ENCODE measurements at regions not wholly inside any gene's neighbourhood (a gene's known extent, or its start where the extent isn't known, plus 50 kb on each side); places are given as distances from the start of the nearest gene placed in this dataset.

GRCh38 chr20:39424962-39425678, 463.0 kb downstream of the DHX35 start:
- no peak for DNase-seq (ENCODE audit: low read depth in 2 of 2)

DNA sequence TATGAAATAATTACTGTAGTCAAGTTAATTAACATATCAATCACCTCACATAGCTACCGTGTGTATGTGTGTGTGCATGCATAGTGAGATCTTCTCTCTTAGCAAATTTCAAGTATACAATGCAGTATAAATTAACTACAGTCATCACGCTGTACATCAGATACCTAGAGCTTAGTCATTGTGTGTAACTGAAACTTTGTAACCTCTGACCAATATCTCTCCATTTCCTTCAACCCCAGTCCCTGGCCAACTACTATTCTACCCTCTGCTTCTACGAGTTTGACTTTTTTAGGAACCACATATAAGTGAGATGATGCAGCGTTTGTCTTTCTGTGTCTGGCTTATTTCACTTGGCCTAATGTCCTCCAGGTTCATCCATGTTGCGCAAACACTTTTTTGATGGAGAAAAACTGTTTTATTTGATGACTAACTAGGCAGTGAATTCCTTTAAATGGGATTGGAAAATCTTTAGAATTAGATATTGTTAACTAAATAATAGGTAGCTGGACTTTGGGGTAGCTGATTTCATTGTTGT, 459.5 kb downstream of the DHX35 start:
- DNase-seq (ENCODE audit: low read depth in 2 of 2) = no peak

GRCh38 chr20:39412091-39412490, 449.9 kb downstream of the DHX35 start:
- no peak for DNase-seq (ENCODE audit: low read depth in 2 of 2)

DNA sequence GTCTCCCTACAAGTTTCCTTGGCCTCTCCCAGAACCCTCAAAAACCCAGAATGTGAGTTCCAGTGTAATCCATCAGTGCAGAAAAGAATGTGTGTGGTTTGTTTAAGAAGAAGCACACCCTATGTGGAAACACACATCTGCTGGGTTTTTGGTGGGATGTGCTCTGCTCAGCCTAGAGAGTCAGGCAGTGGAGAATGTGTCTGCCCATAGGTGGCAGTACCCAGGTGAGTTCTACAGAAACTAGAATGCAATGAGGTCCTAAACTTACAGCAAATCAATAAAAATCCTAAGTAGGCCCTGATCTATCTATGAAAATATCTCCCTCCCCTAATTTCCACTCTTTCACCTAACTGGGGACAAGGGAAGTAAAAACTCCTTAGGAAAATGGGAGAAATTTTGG, 437.3 kb downstream of the DHX35 start:
- DNase-seq (ENCODE audit: low read depth in 2 of 2) = no peak

- DNase-seq (ENCODE audit: low read depth in 2 of 2) = no peak
These were observed 436.5 kb downstream of the DHX35 start for GRCh38 chr20:39398656-39399055.

DNA sequence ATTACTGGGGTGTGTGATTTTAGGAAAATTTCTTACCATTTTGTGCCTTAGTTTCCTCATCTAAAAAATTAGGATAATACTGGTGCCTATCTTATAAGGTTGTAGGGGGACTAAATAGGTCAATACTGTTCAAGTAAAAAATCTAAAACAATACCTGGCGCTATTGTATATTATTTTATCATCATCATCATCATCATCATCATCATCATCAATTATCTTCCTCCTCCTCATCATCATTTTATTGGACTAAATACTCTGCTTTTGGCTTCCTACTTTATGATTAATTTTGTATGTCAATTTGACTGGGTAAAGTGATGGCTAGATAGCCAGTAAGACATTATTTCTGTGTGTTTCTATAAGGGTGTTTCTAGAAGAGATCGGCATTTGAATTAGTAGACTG, 435.5 kb downstream of the DHX35 start:
- no peak for DNase-seq (ENCODE audit: low read depth in 2 of 2)

GRCh38 chr20:39395478-39396291, 433.5 kb downstream of the DHX35 start:
- DNase-seq (ENCODE audit: low read depth in 2 of 2) = no peak

GRCh38 chr20:39394461-39394860, 432.3 kb downstream of the DHX35 start:
- DNase-seq (ENCODE audit: low read depth in 2 of 2) = no peak

GRCh38 chr20:39390186-39390585, 428.0 kb downstream of the DHX35 start:
- DNase-seq (ENCODE audit: low read depth in 2 of 2) = no peak

DNA sequence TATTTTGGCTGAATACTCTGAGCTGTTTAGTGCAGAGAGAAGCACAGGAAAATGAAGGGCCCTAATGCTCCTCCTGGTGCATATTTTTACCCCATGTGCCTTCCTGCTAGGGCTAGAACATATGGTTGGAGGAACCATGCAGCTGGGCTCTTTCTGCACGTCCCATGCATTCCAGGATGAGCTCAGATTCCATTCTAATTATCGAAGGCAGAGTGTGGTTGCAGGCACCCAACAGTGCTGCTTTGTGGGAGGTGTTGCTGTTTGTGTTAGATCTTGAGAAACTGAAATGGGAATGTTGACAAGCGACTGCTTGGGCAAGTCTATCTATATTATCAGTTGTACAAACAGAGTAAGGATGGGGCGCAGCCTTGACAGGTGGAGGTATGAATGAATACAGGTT, 419.5 kb downstream of the DHX35 start:
- no peak for DNase-seq (ENCODE audit: low read depth in 2 of 2)

DNA sequence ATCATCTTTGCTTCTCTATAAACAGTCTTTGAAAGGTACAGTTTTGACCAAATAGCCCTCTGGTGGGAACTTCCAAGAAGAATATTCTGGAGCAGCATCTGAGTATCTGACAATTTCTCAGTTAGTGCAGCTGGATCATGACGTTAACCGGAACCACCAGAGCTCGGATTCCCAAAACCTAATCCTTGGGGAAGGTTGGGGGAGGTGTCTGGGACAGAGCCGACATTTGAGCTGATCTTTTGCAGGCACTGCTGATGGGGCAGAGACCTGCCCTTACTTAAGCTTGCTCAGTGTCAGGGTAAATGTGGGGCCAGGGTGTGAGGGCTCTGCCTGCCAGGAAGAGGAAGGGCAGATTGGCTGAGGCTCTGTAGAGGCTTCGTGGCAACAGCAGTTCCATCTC, 416.6 kb downstream of the DHX35 start:
- no peak for DNase-seq (ENCODE audit: low read depth in 2 of 2)

- DNase-seq (ENCODE audit: low read depth in 2 of 2) = no peak
These were observed 414.6 kb downstream of the DHX35 start for GRCh38 chr20:39376788-39377187.

- DNase-seq (ENCODE audit: low read depth in 2 of 2) = no peak
These were observed 402.2 kb downstream of the DHX35 start for GRCh38 chr20:39364320-39364719.

GRCh38 chr20:39359981-39360620, 398.0 kb downstream of the DHX35 start:
- DNase-seq (ENCODE audit: low read depth in 2 of 2) = no peak

GRCh38 chr20:39358052-39358451, 395.9 kb downstream of the DHX35 start:
- DNase-seq (ENCODE audit: low read depth in 2 of 2) = no peak

DNA sequence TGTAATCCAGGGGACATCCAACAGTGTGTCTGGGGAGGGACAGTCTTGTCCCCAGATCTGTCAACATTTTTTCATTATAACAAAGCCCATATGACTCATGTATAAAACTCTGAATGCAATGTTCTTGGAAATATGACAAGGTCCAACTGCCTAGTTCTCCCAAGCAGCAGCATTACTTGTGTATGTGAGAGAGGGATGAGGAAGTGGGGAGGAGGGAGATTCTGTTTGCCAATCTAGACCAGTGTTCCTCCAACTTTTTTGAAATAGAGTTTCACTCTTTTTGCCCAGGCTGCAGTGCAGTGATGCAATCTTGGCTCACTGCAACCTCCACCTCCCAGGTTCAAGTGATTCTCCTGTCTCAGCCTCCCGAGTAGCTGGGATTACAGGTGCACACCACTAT, 394.8 kb downstream of the DHX35 start:
- DNase-seq (ENCODE audit: low read depth in 2 of 2) = no peak

GRCh38 chr20:39349240-39349639, 387.1 kb downstream of the DHX35 start:
- no peak for DNase-seq (ENCODE audit: low read depth in 2 of 2)

DNA sequence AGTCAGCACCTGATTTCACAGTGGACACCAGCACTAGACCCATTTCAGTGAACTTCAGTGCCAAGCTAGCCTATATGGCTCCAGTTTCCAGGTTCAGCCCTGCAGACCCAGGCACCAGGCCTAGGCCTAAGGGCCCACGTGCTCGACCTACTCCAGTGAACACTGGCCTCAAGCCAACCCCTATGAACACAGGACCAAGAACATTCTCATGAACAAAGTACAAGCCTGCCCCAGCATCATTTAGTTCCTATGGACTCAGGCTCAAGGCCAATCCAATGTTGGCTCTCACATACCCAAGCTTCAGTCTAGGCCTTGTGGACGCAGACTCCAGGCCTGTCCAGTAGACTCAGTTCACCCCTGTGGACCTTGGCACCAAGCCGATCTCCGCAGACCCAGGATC, 385.5 kb downstream of the DHX35 start:
- DNase-seq (ENCODE audit: low read depth in 2 of 2) = no peak

DNA sequence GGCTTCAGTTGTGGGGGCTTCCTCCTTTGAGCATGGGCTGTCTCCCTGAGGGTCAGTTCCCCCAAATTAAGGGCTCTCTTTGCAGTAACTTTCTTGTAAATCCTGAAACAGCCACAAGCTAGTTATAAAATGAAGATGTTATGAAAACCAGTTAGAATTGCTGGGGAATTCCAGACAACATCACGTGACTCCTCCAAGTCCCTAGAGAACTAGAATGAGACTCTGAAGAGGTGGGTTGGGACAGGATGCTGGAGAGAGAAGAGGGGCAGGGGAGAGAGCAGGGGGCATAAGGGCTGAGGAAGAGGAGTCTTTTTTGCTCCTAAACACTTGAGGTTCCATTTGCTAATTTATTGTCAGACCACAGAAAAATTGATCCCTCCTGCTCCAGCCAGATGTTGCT, 380.3 kb downstream of the DHX35 start:
- DNase-seq (ENCODE audit: low read depth in 2 of 2) = no peak

GRCh38 chr20:39338469-39339376, 376.6 kb downstream of the DHX35 start:
- no peak for DNase-seq (ENCODE audit: low read depth in 2 of 2)

- DNase-seq (ENCODE audit: low read depth in 2 of 2) = no peak
These were observed 371.1 kb downstream of the DHX35 start for GRCh38 chr20:39333211-39333610.

- DNase-seq (ENCODE audit: low read depth in 2 of 2) = no peak
These were observed 366.2 kb downstream of the DHX35 start for GRCh38 chr20:39328347-39328746.
